ENCODE measurements at regions not wholly inside any gene's neighbourhood (a gene's known extent, or its start where the extent isn't known, plus 50 kb on each side); places are given as distances from the start of the nearest gene placed in this dataset.

DNA sequence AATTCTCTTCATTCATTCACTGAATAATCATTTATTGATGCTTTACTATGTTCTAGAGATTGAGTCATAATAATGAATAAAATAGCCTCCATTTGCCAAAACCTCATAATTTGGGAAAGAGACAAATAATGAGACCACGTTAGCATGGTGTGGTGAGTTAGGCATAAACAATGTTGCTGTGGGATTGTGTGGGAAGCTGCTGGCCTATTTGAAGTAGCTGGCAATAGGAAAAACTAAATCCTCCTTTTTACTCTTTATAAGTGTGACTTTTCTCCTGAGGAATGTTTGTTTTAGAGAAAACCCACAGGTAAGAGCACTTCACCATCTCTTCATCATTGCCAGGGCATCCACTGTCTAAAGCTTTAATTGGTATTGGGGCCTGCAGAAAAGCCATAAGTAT lies 95.3 kb downstream of the AREG start:
- no peak overlapping the region for H3K27ac ChIP-seq (ENCODE audit: low read depth, low read length)

DNA sequence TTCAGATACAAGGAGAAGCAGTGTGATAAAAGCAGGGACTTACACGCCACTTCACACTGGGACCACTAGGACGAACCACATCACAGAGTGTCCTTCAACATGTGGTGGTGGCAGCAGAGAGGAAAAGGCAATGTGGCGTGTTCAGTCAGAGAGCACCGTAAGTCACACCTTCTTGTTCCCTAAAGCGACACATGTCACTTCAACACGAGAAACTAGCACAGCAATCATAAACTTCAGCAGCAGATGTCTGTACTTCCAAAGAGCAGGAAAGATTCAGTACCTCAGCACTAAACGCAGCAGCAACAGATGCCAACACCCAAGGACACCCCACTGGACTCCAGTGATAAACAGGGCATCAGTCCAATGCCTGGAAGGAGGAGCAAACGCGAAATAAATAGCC lies 96.7 kb downstream of the AREG start:
- Histone ChIP-seq H3K9me2 (replicated peaks; ENCODE audit: control insufficient read depth, low read length) (no peaks in the 10 kb centered on the region), H3K4me2 (ENCODE audit: low read length) (no peak overlapping the region), H3K27ac (ENCODE audit: low read depth, low read length) (no peak overlapping the region), H3K36me3 (ENCODE audit: control insufficient read depth, low read length) (no peaks in the 10 kb centered on the region), H3F3A (ENCODE audit: control insufficient read depth, insufficient read depth) (no peaks in the 10 kb centered on the region), H3K9me3 (ENCODE audit: control insufficient read depth, insufficient read depth, low read length) (no peaks in the 10 kb centered on the region), H3K27me3 (ENCODE audit: control insufficient read depth, low read length) (no peaks in the 10 kb centered on the region; the same call in none of the 2 replicates), H3K4me3 (ENCODE audit: low read length) (no peak overlapping the region), H4K20me1 (ENCODE audit: control insufficient read depth, insufficient read depth, low read depth, low read length) (no peaks in the 10 kb centered on the region), H3K4me1 (ENCODE audit: control insufficient read depth, low read length) (peaks cover 5% of the 10 kb centered on the region; the same call in 1 of the 2 replicates), H3K79me2 (ENCODE audit: control insufficient read depth, low read length) (no peaks in the 10 kb centered on the region)
- TF ChIP-seq, protein P1, sequence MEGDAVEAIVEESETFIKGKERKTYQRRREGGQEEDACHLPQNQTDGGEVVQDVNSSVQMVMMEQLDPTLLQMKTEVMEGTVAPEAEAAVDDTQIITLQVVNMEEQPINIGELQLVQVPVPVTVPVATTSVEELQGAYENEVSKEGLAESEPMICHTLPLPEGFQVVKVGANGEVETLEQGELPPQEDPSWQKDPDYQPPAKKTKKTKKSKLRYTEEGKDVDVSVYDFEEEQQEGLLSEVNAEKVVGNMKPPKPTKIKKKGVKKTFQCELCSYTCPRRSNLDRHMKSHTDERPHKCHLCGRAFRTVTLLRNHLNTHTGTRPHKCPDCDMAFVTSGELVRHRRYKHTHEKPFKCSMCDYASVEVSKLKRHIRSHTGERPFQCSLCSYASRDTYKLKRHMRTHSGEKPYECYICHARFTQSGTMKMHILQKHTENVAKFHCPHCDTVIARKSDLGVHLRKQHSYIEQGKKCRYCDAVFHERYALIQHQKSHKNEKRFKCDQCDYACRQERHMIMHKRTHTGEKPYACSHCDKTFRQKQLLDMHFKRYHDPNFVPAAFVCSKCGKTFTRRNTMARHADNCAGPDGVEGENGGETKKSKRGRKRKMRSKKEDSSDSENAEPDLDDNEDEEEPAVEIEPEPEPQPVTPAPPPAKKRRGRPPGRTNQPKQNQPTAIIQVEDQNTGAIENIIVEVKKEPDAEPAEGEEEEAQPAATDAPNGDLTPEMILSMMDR (IDR thresholded peaks at IDR 0.05; ENCODE audit: low read depth, low read length, poor library complexity, severe bottlenecking), result no peak
- TF ChIP-seq EZH2phosphoT487 (IDR thresholded peaks at IDR 0.05; ENCODE audit: borderline replicate concordance, low read length), result no peak

More for the DNA sequence above, 95.3 kb downstream of the AREG start:
- no peaks in the 10 kb centered on the region for H3K79me2 ChIP-seq (ENCODE audit: control insufficient read depth, low read length)
- TF ChIP-seq EZH2phosphoT487 (IDR thresholded peaks at IDR 0.05; ENCODE audit: borderline replicate concordance, low read length), result no peak
- TF ChIP-seq, protein P1 (IDR thresholded peaks at IDR 0.05; ENCODE audit: low read depth, low read length, poor library complexity, severe bottlenecking), result no peak
- peaks cover 5% of the 10 kb centered on the region; the same call in 1 of the 2 replicates for H3K4me1 ChIP-seq (ENCODE audit: control insufficient read depth, low read length)
- H4K20me1 ChIP-seq (ENCODE audit: control insufficient read depth, insufficient read depth, low read depth, low read length), result no peaks in the 10 kb centered on the region
- H3K4me2 ChIP-seq (ENCODE audit: low read length), result no peak overlapping the region
- no peaks in the 10 kb centered on the region for H3K9me3 ChIP-seq (ENCODE audit: control insufficient read depth, insufficient read depth, low read length)
- H3K27me3 ChIP-seq (ENCODE audit: control insufficient read depth, low read length), result no peaks in the 10 kb centered on the region; the same call in none of the 2 replicates
- no peak overlapping the region for H3K4me3 ChIP-seq (ENCODE audit: low read length)
- no peaks in the 10 kb centered on the region for H3K36me3 ChIP-seq (ENCODE audit: control insufficient read depth, low read length)
- no peaks in the 10 kb centered on the region for H3F3A ChIP-seq (ENCODE audit: control insufficient read depth, insufficient read depth)
- no peaks in the 10 kb centered on the region for H3K9me2 ChIP-seq (replicated peaks; ENCODE audit: control insufficient read depth, low read length)

DNA sequence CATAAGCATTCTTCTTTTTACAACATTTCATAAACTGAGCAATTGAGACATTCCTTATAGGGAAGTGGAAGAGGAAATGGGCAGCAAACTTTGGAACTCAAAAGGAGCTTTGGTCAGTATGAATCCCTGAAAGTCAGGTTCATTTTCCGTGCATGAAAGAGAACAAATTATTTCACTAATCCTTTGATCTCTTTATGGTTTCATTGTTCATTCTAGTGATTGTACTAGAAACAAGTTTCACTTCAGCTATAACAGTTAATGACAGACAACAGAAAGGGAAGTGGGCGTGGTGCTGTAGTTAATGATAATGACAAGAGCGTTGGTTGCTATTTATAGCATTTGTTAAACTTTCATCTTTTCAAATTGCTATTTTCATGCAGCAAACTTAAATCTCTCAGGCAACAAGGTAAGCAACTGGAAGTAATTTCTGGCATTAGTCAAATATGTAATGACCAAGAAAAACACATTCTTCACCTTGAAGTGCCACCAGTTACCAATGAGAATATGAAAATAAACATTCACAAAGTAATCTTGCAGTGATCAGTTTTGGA lies 98.4 kb downstream of the AREG start:
- peaks cover 5% of the 10 kb centered on the region; the same call in 1 of the 2 replicates for H3K4me1 ChIP-seq (ENCODE audit: control insufficient read depth, low read length)
- H3K36me3 ChIP-seq (ENCODE audit: control insufficient read depth, low read length), result no peaks in the 10 kb centered on the region
- no peaks in the 10 kb centered on the region for H4K20me1 ChIP-seq (ENCODE audit: control insufficient read depth, insufficient read depth, low read depth, low read length)
- H3K4me3 ChIP-seq (ENCODE audit: low read length), result no peak overlapping the region
- no peaks in the 10 kb centered on the region for H3K9me3 ChIP-seq (ENCODE audit: control insufficient read depth, insufficient read depth, low read length)
- H3K27me3 ChIP-seq (ENCODE audit: control insufficient read depth, low read length), result no peaks in the 10 kb centered on the region; the same call in 1 of the 2 replicates
- H3K27ac ChIP-seq (ENCODE audit: low read depth, low read length), result no peak overlapping the region
- H3K9me2 ChIP-seq (replicated peaks; ENCODE audit: control insufficient read depth, low read length), result no peaks in the 10 kb centered on the region
- H3K79me2 ChIP-seq (ENCODE audit: control insufficient read depth, low read length), result no peaks in the 10 kb centered on the region
- no peak for TF ChIP-seq EZH2phosphoT487 (IDR thresholded peaks at IDR 0.05; ENCODE audit: borderline replicate concordance, low read length)
- TF ChIP-seq, protein P1 (IDR thresholded peaks at IDR 0.05; ENCODE audit: low read depth, low read length, poor library complexity, severe bottlenecking), result no peak
- no peak overlapping the region for H3K4me2 ChIP-seq (ENCODE audit: low read length)
- no peaks in the 10 kb centered on the region for H3F3A ChIP-seq (ENCODE audit: control insufficient read depth, insufficient read depth)
